ENCODE measurements at regions not wholly inside any gene's neighbourhood (a gene's known extent, or its start where the extent isn't known, plus 50 kb on each side); places are given as distances from the start of the nearest gene placed in this dataset.

GRCh38 chr11:36744375-36745168 lies 146.5 kb upstream of the RAG2 start:
- WGBS, 5 donors, result 17 to 25% (median 22%) methylated on average over 11 of the region's 11 CpGs
- no peak overlapping the region for H3K27ac ChIP-seq
- no peak overlapping the region for H3K4me3 ChIP-seq
- intact Hi-C loops (cut with DNase I; ENCODE audit: low total_unique reads), result loop anchor here (5.0 kb wide), 1 partner anchor 182 kb away; no protein-coding TSS in a partner anchor
- H3K27me3 ChIP-seq (replicated peaks in 1 of 7), result peaks cover 0 to 34% (median 0%) of the 10 kb centered on the region in 7 donors
- no peaks in the 10 kb centered on the region for H3K9me3 ChIP-seq
- H3K36me3 ChIP-seq, result no peaks in the 10 kb centered on the region
- peaks cover 0 to 9% (median 0%) of the 10 kb centered on the region in 6 donors for H3K4me1 ChIP-seq
- no peak for TF ChIP-seq POLR2AphosphoS5 (IDR thresholded peaks at IDR 0.05)
- TF ChIP-seq, protein P1, sequence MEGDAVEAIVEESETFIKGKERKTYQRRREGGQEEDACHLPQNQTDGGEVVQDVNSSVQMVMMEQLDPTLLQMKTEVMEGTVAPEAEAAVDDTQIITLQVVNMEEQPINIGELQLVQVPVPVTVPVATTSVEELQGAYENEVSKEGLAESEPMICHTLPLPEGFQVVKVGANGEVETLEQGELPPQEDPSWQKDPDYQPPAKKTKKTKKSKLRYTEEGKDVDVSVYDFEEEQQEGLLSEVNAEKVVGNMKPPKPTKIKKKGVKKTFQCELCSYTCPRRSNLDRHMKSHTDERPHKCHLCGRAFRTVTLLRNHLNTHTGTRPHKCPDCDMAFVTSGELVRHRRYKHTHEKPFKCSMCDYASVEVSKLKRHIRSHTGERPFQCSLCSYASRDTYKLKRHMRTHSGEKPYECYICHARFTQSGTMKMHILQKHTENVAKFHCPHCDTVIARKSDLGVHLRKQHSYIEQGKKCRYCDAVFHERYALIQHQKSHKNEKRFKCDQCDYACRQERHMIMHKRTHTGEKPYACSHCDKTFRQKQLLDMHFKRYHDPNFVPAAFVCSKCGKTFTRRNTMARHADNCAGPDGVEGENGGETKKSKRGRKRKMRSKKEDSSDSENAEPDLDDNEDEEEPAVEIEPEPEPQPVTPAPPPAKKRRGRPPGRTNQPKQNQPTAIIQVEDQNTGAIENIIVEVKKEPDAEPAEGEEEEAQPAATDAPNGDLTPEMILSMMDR (IDR thresholded peaks at IDR 0.05 in 8 of 11, conservative IDR thresholded peaks at IDR 0.05 in 3 of 11), result peak in 10 of 11 experiments; percentile 32 to 77 (median 71)
- peak; percentile 84 for DNase-seq

- Histone ChIP-seq H3K4me3 (no peak overlapping the region), H3K27me3 (replicated peaks in 1 of 7) (peaks cover 0 to 34% (median 0%) of the 10 kb centered on the region in 7 donors), H3K9me3 (no peaks in the 10 kb centered on the region), H3K4me1 (peaks cover 0 to 9% (median 0%) of the 10 kb centered on the region in 6 donors), H3K27ac (no peak overlapping the region), H3K36me3 (no peaks in the 10 kb centered on the region)
- 69 to 84% (median 75%) methylated on average over 2 of the region's 2 CpGs for WGBS, 5 donors
- intact Hi-C loops (cut with DNase I; ENCODE audit: low total_unique reads), result no loop called here
- TF ChIP-seq POLR2A (IDR thresholded peaks at IDR 0.05) (no peak), POLR2AphosphoS5 (IDR thresholded peaks at IDR 0.05) (no peak)
- TF ChIP-seq, protein P1 (IDR thresholded peaks at IDR 0.05 in 8 of 11, conservative IDR thresholded peaks at IDR 0.05 in 3 of 11), result no peak
- DNase-seq, result no peak
Observed at GRCh38 chr11:36743039-36743438, 145.0 kb upstream of the RAG2 start.

DNA sequence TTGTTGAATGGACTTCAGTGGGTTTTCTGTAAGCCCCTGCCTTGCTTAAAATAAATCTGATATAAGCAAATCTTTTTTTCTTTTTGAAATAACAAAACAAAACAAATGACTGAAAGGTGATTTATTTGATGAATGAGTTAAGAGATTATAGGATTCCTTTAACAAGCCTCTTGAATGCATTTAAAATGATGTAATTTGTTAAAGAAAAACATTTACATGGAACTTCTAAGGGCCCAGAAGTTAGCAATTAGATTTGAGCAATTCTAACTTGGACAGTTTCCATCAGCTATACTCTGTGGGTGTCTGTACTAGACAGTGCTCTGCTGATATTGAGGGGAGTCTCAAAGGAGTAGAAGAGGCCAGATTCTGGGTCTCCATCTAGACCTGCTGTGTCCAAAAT lies 143.5 kb upstream of the RAG2 start:
- DNase-seq, result no peak
- Histone ChIP-seq H3K4me3 (no peak overlapping the region), H3K27me3 (replicated peaks in 1 of 7) (peaks cover 0 to 33% (median 0%) of the 10 kb centered on the region in 7 donors), H3K9me3 (no peaks in the 10 kb centered on the region), H3K4me1 (peaks cover 0 to 9% (median 0%) of the 10 kb centered on the region in 6 donors), H3K36me3 (no peaks in the 10 kb centered on the region), H3K27ac (no peak overlapping the region)
- intact Hi-C loops (cut with DNase I; ENCODE audit: low total_unique reads), result no loop called here
- TF ChIP-seq POLR2A (IDR thresholded peaks at IDR 0.05), result no peak
- TF ChIP-seq, protein P1 (IDR thresholded peaks at IDR 0.05 in 8 of 11, conservative IDR thresholded peaks at IDR 0.05 in 3 of 11), result no peak
- no peak for TF ChIP-seq POLR2AphosphoS5 (IDR thresholded peaks at IDR 0.05)

DNA sequence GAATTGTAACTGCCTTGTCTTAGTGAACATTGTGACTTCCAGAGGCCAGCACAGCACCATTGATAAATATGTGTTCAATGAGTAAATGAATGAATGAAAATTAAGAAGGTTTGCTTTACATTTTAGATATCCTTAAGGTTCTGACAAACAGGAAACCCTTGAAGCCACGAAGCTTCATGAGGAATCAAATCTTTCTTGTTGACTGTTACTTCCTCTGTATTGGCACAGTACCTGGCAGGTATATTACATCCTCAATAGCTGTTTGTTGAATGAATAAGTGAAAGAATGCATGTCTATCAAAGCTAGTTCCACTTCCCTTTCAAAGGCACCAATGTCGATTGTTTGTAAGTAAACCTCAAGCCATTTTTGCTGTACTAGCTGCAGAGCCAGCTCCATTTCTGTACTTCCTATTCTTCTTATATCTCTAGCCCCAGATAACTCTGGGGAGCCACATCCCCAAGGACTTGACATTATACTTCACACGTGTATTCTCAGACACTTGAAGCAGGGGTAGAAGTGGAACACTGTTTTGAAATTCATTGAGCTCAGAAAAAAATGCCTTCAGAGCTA lies 140.3 kb upstream of the RAG2 start:
- Histone ChIP-seq H3K27ac (no peak overlapping the region), H3K9me3 (peaks cover 0 to 9% (median 0%) of the 10 kb centered on the region in 8 donors), H3K36me3 (no peaks in the 10 kb centered on the region), H3K4me1 (no peaks in the 10 kb centered on the region), H3K27me3 (replicated peaks in 1 of 7) (peaks cover 0 to 11% (median 0%) of the 10 kb centered on the region in 7 donors), H3K4me3 (no peak overlapping the region)
- TF ChIP-seq, protein P1 (IDR thresholded peaks at IDR 0.05 in 8 of 11, conservative IDR thresholded peaks at IDR 0.05 in 3 of 11), result no peak
- TF ChIP-seq POLR2A (IDR thresholded peaks at IDR 0.05) (no peak), POLR2AphosphoS5 (IDR thresholded peaks at IDR 0.05) (no peak)
- DNase-seq, result no peak
- intact Hi-C loops (cut with DNase I; ENCODE audit: low total_unique reads), result no loop called here
- WGBS, 5 donors, result 6 to 22% (median 11%) methylated on average over 3 of the region's 3 CpGs

Measured in spleen (tissue), 11 donors.